ENCODE measurements at regions not wholly inside any gene's neighbourhood (a gene's known extent, or its start where the extent isn't known, plus 50 kb on each side); places are given as distances from the start of the nearest gene placed in this dataset.

DNA sequence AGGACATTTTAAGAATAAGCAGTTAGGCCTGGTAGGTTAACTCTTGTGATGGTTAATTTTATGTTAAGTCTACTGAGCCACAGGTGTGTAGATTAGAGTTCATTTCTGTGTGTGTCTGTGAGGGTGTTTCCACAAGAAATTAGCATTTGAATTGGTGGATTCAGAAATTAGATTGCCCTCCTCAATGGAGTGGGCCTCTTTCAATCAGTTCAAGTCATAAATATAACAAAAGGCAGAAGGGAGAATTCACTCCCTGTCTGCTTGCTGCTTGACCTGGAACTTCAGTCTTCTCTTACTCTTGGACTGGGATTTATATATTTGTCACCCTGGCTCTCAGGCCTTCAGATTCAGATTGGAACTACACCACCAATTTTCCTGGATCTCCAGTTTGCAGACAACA lies 55.3 kb upstream of the POM121L12 start:
- Histone ChIP-seq H3K36me3 (ENCODE audit: control insufficient read depth, insufficient read depth, low read length) (no peaks in the 10 kb centered on the region), H3K9me3 (ENCODE audit: control insufficient read depth, insufficient read depth, low read depth, low read length) (peaks cover 18% of the 10 kb centered on the region), H3K27ac (ENCODE audit: low read depth, low read length) (no peak overlapping the region)

DNA sequence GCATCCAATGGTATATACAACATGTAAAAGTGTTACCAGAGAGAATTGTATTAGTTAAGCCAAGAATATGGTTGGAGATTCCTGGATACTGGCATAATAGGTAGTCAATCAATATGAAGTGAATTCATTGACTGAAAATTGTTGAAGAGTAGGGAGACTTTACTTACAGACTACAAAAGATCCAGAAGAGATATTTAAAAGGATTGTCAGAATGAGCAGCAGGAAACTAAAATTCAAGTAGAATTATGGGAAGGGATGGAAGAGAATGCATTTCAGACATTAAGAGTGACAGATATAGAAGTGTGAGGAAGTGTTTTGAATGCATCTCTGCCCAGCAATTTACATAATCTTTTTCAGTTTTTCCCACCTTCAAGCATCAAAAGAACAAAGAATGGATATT lies 62.3 kb upstream of the POM121L12 start:
- H3K4me1 ChIP-seq (ENCODE audit: control insufficient read depth, insufficient read depth, low read length), result no peaks in the 10 kb centered on the region

More for the DNA sequence above, 55.3 kb upstream of the POM121L12 start:
- Histone ChIP-seq H3K4me3 (ENCODE audit: low read depth, low read length) (no peak overlapping the region), H3K9ac (ENCODE audit: low read length) (no peak overlapping the region), H3K4me1 (ENCODE audit: control insufficient read depth, insufficient read depth, low read length) (no peaks in the 10 kb centered on the region), H3K27me3 (ENCODE audit: control insufficient read depth, insufficient read depth, low read length) (no peaks in the 10 kb centered on the region)

DNA sequence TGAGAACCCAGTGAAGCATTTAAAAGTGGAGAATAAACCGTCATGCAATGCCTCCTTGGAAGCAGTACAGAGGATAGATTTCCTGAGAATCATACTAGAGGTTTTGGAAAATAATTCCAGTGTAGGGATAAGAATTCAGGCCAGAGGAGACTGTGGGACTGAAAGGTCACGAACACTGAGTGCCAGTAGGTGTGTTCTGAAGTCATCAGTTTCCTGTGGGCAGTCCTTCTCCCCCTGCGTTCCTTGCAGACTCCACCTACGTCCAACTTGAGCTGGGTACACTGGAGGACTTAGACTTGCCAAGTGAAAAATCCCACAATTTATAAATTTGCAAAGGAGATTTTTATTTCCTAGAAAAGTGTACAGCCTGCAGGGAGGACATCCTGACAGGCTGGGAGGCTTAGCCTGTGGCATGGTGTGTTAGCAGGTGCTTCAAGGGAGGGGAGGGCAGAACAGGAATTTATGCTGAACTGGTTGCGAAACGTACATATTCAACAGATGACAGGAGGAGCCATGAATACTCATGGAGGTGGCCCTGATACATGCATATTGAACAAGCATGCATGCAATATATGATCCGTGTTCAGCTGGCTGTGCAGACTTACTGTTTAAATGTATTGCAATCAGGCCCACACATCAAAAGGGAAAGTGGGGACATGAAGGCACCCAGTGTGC lies 72.9 kb upstream of the POM121L12 start:
- Histone ChIP-seq H3K9me3 (ENCODE audit: control insufficient read depth, insufficient read depth, low read depth, low read length) (no peaks in the 10 kb centered on the region), H3K27ac (ENCODE audit: low read depth, low read length) (no peak overlapping the region), H3K9ac (ENCODE audit: low read length) (no peak overlapping the region), H3K27me3 (ENCODE audit: control insufficient read depth, insufficient read depth, low read length) (no peaks in the 10 kb centered on the region), H3K4me3 (ENCODE audit: low read depth, low read length) (no peak overlapping the region), H3K36me3 (ENCODE audit: control insufficient read depth, insufficient read depth, low read length) (no peaks in the 10 kb centered on the region), H3K4me1 (ENCODE audit: control insufficient read depth, insufficient read depth, low read length) (0 out of 2 replicates have a peak, but pooled peaks cover 5% of the 10 kb centered on the region)

More for the DNA sequence above, 62.3 kb upstream of the POM121L12 start:
- H3K27ac ChIP-seq (ENCODE audit: low read depth, low read length), result no peak overlapping the region
- no peak overlapping the region for H3K4me3 ChIP-seq (ENCODE audit: low read depth, low read length)
- no peaks in the 10 kb centered on the region for H3K9me3 ChIP-seq (ENCODE audit: control insufficient read depth, insufficient read depth, low read depth, low read length)
- no peaks in the 10 kb centered on the region for H3K27me3 ChIP-seq (ENCODE audit: control insufficient read depth, insufficient read depth, low read length)
- H3K36me3 ChIP-seq (ENCODE audit: control insufficient read depth, insufficient read depth, low read length), result no peaks in the 10 kb centered on the region
- no peak overlapping the region for H3K9ac ChIP-seq (ENCODE audit: low read length)

DNA sequence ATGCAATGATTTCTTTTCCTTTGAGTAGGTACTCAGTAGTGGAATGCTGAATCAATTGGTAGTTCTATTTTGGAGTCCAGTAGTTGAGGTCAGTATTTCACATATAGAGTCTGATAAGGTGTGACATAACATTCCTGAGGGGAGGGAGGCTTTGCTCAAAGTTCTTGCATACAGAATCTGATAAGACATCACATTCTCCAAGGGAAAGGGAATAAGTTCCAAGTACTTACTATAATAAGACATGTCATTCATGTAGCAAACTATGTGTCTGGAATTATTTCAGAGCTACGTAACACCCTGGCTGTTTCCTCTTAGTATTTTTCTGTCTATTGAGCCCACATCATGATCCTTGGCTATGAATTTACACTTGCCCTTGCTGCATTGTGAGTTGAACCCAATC lies 74.3 kb upstream of the POM121L12 start:
- Histone ChIP-seq H3K9ac (ENCODE audit: low read length) (no peak overlapping the region), H3K36me3 (ENCODE audit: control insufficient read depth, insufficient read depth, low read length) (no peaks in the 10 kb centered on the region), H3K4me1 (ENCODE audit: control insufficient read depth, insufficient read depth, low read length) (peaks cover 17% of the 10 kb centered on the region), H3K27me3 (ENCODE audit: control insufficient read depth, insufficient read depth, low read length) (no peaks in the 10 kb centered on the region), H3K9me3 (ENCODE audit: control insufficient read depth, insufficient read depth, low read depth, low read length) (no peaks in the 10 kb centered on the region), H3K4me3 (ENCODE audit: low read depth, low read length) (no peak overlapping the region), H3K27ac (ENCODE audit: low read depth, low read length) (no peak overlapping the region)

DNA sequence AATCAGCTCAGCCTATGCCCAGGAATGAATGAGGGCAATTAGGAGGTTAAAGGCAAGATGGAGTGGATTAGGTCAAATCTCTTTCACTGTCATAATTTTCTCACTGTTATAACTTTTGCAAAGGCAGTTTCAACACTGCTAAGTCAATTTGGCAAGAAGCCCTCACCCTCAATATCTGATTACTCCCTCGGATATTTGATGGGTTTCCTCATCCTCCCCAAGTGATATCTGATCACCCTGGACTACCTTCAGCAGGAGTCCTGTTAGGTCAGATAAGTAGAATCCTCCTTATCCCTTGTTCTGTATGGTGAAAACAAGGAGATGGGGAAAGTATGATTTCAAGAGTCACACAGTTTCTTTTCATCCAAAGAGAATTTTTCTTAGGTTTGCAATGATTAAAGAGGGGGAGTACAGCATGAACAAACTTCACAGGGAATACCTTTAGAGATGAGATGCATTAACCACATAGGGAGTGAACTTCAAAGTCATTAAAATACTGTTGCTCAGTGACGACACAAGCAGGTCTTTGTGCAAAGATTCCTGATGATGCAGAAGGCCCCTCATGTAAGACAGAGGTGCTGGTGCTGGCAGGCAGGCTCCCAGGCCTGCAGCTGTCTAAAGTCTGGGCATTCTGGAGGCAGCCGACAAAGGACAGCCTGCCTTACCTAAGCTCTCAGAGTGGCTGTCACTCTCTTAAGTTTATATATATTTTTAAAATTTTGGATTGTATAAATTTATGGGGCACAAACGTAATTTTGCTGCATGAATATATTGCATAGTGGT lies 75.4 kb upstream of the POM121L12 start:
- Histone ChIP-seq H3K36me3 (ENCODE audit: control insufficient read depth, insufficient read depth, low read length) (no peaks in the 10 kb centered on the region), H3K9ac (ENCODE audit: low read length) (no peak overlapping the region), H3K4me3 (ENCODE audit: low read depth, low read length) (no peak overlapping the region), H3K9me3 (ENCODE audit: control insufficient read depth, insufficient read depth, low read depth, low read length) (no peaks in the 10 kb centered on the region), H3K4me1 (ENCODE audit: control insufficient read depth, insufficient read depth, low read length) (peaks cover 25% of the 10 kb centered on the region), H3K27me3 (ENCODE audit: control insufficient read depth, insufficient read depth, low read length) (no peaks in the 10 kb centered on the region), H3K27ac (ENCODE audit: low read depth, low read length) (no peak overlapping the region)

DNA sequence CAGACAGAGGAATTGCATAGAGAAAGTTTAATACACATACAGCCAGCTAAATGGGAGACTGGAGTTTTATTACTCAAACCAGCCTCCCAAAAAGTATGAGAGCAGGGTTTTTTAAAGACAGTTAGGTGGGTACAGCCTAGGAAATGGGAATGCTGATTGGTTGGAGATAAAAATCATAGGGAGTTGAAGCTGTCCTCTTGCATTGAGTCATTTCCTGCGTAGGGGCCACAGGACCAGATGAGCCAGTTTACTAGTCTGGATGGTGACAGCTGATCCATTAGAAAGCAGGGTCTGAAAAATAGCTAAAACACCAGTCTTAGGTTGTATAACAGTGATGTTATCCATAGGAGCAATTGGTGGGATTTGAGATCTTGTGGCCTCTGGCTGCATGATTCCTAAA lies 76.1 kb upstream of the POM121L12 start:
- Histone ChIP-seq H3K9ac (ENCODE audit: low read length) (no peak overlapping the region), H3K27me3 (ENCODE audit: control insufficient read depth, insufficient read depth, low read length) (no peaks in the 10 kb centered on the region), H3K36me3 (ENCODE audit: control insufficient read depth, insufficient read depth, low read length) (no peaks in the 10 kb centered on the region), H3K4me1 (ENCODE audit: control insufficient read depth, insufficient read depth, low read length) (peaks cover 25% of the 10 kb centered on the region), H3K9me3 (ENCODE audit: control insufficient read depth, insufficient read depth, low read depth, low read length) (no peaks in the 10 kb centered on the region), H3K4me3 (ENCODE audit: low read depth, low read length) (no peak overlapping the region), H3K27ac (ENCODE audit: low read depth, low read length) (no peak overlapping the region)

DNA sequence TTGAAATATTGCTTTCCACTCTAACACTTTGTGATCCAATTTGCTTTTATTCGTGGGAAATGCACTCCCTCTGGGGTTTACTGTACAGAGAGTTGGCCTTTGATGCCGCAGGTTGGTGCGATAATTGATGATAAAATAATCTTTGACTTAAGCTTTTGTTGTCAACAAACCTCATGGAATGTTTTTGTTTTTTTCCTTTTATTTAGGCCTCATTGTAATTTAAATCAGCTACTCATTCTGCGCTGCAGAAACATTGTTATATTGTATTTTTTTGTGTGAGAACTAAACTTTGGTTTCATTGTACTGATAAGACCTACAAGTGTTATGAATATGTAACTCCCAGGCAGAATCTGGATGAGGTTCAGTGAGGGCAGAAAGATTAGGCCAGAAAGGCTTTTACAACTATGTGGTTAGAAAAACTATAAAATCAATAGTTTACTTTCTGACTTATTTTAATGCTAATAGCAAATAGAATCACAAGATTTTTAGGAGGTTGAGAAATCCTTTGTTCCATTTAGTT lies 76.8 kb upstream of the POM121L12 start:
- Histone ChIP-seq H3K9me3 (ENCODE audit: control insufficient read depth, insufficient read depth, low read depth, low read length) (no peaks in the 10 kb centered on the region), H3K4me3 (ENCODE audit: low read depth, low read length) (no peak overlapping the region), H3K9ac (ENCODE audit: low read length) (peak overlapping the region; percentile 1), H3K4me1 (ENCODE audit: control insufficient read depth, insufficient read depth, low read length) (peaks cover 25% of the 10 kb centered on the region), H3K27me3 (ENCODE audit: control insufficient read depth, insufficient read depth, low read length) (no peaks in the 10 kb centered on the region), H3K36me3 (ENCODE audit: control insufficient read depth, insufficient read depth, low read length) (no peaks in the 10 kb centered on the region), H3K27ac (ENCODE audit: low read depth, low read length) (no peak overlapping the region)

DNA sequence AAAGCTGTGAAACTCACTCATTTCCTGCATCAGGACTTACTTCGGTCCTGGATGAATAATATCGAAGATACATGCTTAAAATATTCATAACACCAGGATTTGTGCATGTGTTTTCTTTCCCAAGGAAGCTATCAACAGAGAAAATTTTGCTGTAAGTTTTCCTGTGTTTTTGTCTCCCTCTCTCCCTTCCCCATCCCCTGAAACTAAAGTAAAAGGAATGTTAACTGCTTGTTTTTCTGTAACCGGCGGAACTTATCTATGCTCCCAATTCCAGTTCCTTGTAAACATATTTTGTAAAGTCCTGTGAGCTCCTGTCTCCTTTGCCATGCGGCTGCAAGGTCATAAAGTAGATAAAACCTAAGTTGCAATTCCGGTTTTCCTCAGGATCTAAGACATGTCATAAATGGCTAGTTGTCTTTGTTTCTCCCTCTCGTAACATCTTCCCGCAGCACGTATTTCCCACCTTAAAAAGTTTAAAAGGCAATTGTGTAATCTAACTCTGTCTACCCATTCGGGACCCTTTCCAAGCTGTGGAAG lies 79.0 kb upstream of the POM121L12 start:
- H3K9ac ChIP-seq (ENCODE audit: low read length), result peak overlapping the region; percentile 12
- no peak overlapping the region for H3K4me3 ChIP-seq (ENCODE audit: low read depth, low read length)
- H3K27me3 ChIP-seq (ENCODE audit: control insufficient read depth, insufficient read depth, low read length), result no peaks in the 10 kb centered on the region
- H3K27ac ChIP-seq (ENCODE audit: low read depth, low read length), result peak overlapping the region; percentile 42; the same call in 1 of the 2 replicates
- H3K36me3 ChIP-seq (ENCODE audit: control insufficient read depth, insufficient read depth, low read length), result no peaks in the 10 kb centered on the region
- H3K9me3 ChIP-seq (ENCODE audit: control insufficient read depth, insufficient read depth, low read depth, low read length), result no peaks in the 10 kb centered on the region
- H3K4me1 ChIP-seq (ENCODE audit: control insufficient read depth, insufficient read depth, low read length), result peaks cover 25% of the 10 kb centered on the region

DNA sequence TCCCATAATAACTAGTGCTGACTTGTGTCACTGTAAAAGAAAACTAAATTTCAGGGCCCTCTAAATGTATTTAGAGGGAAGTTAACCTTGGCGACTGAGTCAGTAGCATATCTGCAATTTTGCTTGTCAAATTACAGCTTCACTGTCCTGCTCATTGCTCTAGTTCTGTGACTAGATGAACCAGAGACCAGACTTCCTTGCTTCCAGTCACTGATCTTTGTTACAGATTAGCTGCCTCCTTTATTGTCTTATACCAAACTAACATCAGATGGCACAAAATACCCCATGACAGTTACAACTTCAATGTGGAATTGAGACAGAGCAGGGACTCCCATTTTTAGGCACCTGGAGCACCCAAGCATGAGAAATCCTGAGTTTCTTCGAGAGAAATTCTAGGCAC lies 79.9 kb upstream of the POM121L12 start:
- Histone ChIP-seq H3K27ac (ENCODE audit: low read depth, low read length) (peak overlapping the region; percentile 42; the same call in 1 of the 2 replicates), H3K4me1 (ENCODE audit: control insufficient read depth, insufficient read depth, low read length) (peaks cover 25% of the 10 kb centered on the region)

DNA sequence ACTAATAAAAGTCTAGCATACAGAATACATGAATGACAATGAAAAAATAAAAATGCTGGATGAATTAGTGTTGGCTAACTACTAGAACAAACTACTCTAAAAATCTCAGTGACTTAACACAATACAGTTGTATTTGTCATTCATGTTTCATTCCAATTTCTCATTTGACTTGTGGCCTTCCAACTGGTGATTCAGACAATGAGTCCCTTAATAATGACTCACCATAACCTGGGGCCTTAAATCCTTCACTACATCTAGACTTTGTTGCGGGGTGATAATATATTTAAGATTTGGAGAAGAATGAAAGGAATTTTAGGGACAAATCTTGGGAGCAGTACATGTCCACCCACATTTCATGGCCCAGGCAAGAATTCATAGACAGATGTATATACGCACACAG lies 90.5 kb upstream of the POM121L12 start:
- no peaks in the 10 kb centered on the region for H3K36me3 ChIP-seq (ENCODE audit: control insufficient read depth, insufficient read depth, low read length)
- no peak overlapping the region for H3K9ac ChIP-seq (ENCODE audit: low read length)
- H3K9me3 ChIP-seq (ENCODE audit: control insufficient read depth, insufficient read depth, low read depth, low read length), result no peaks in the 10 kb centered on the region
- H3K27ac ChIP-seq (ENCODE audit: low read depth, low read length), result no peak overlapping the region
- H3K27me3 ChIP-seq (ENCODE audit: control insufficient read depth, insufficient read depth, low read length), result no peaks in the 10 kb centered on the region
- H3K4me3 ChIP-seq (ENCODE audit: low read depth, low read length), result no peak overlapping the region
- peaks cover 11% of the 10 kb centered on the region; the same call in 1 of the 2 replicates for H3K4me1 ChIP-seq (ENCODE audit: control insufficient read depth, insufficient read depth, low read length)

More for the DNA sequence above, 79.9 kb upstream of the POM121L12 start:
- Histone ChIP-seq H3K4me3 (ENCODE audit: low read depth, low read length) (no peak overlapping the region), H3K9me3 (ENCODE audit: control insufficient read depth, insufficient read depth, low read depth, low read length) (no peaks in the 10 kb centered on the region), H3K27me3 (ENCODE audit: control insufficient read depth, insufficient read depth, low read length) (no peaks in the 10 kb centered on the region), H3K36me3 (ENCODE audit: control insufficient read depth, insufficient read depth, low read length) (no peaks in the 10 kb centered on the region), H3K9ac (ENCODE audit: low read length) (no peak overlapping the region)

DNA sequence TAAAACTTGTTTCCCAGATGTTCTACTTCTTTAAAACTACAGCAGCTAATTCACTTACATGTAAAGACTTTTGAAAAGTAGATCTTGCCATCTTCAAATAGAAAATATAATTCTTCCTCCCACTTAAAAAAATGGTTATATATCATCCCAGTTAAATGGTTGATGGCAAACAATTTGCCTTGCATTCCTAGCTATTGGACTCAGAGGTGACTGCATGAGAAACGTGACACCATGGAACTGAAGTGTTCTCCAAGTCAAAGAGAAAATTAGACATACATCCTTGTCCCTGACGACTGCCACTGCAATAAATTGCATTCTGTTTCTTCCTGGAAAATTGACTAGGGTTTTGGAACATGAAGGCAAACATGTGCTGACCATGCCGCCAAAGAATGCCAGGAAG lies 95.0 kb upstream of the POM121L12 start:
- no peaks in the 10 kb centered on the region for H3K36me3 ChIP-seq (ENCODE audit: control insufficient read depth, insufficient read depth, low read length)
- H3K4me1 ChIP-seq (ENCODE audit: control insufficient read depth, insufficient read depth, low read length), result no peaks in the 10 kb centered on the region
- no peaks in the 10 kb centered on the region for H3K9me3 ChIP-seq (ENCODE audit: control insufficient read depth, insufficient read depth, low read depth, low read length)
- no peaks in the 10 kb centered on the region for H3K27me3 ChIP-seq (ENCODE audit: control insufficient read depth, insufficient read depth, low read length)
- no peak overlapping the region for H3K4me3 ChIP-seq (ENCODE audit: low read depth, low read length)
- H3K27ac ChIP-seq (ENCODE audit: low read depth, low read length), result no peak overlapping the region
- no peak overlapping the region for H3K9ac ChIP-seq (ENCODE audit: low read length)
